Transverse colon (tissue), 4 donors: ENCODE measurements at regions not wholly inside any gene's neighbourhood (a gene's known extent, or its start where the extent isn't known, plus 50 kb on each side); places are given as distances from the start of the nearest gene placed in this dataset.
"Not testable (repeated sequence)": the region's sequence is repeated elsewhere in the genome, so short reads cannot be mapped to it uniquely, and the experiment has no call there.

Source experiments
- DNase-seq: peaks from one replicate; pipeline ENCODE4 v3.0.0-alpha.2; 2019
- H3K27ac ChIP-seq, 4 donors: fragments of 200-600 bp; sonication (generic); 2 replicates each; pipeline ENCODE4 v1.5.1; 2016 to 2018; ENCODE audit warnings: inconsistent platforms in 4 of 4
- H3K27me3 ChIP-seq: fragments of 200-600 bp; sonication (generic); 2 replicates; pipeline ENCODE4 v1.5.1; 2017; ENCODE audit warnings: inconsistent platforms
- H3K36me3 ChIP-seq, 4 donors: fragments of 200-600 bp; sonication (generic); 2 replicates each; pipeline ENCODE4 v1.5.1; 2017 to 2019; ENCODE audit warnings: inconsistent platforms in 4 of 4
- H3K4me1 ChIP-seq, 4 donors: fragments of 200-600 bp; sonication (generic); 2 replicates each; pipeline ENCODE4 v1.5.1; 2017 to 2020; ENCODE audit warnings: inconsistent platforms in 4 of 4
- H3K4me3 ChIP-seq, 4 donors: fragments of 200-600 bp; sonication (generic); 1 replicate in 1 of 4; 2 replicates in 3 of 4; pipeline versions ENCODE4 v1.5.1 to v1.6.1; 2017 to 2019; ENCODE audit warnings: inconsistent platforms in 4 of 4
- H3K9me3 ChIP-seq, 2 donors: fragments of 200-600 bp; sonication (generic); 2 replicates each; pipeline ENCODE4 v1.5.1; 2017 to 2019; ENCODE audit warnings: inconsistent platforms in 2 of 2
- CTCF ChIP-seq, 5 experiments: fragments of 200-600 bp in 3 of 5; fragments of 450-650 bp in 2 of 5; sonication (generic) in 3 of 5; IDR thresholded peaks; 1 replicate in 2 of 5; 2 replicates in 3 of 5; pipeline ENCODE4 v1.5.1; 2016 to 2017; ENCODE audit warnings: antibody characterized with exemption in 5 of 5, inconsistent platforms in 3 of 5, mild to moderate bottlenecking in 2 of 5, moderate library complexity in 1 of 5
- EP300 ChIP-seq: sonication (generic); formaldehyde crosslinking; IDR thresholded peaks from one replicate; pipeline ENCODE4 v1.6.1; 2017; ENCODE audit warnings: antibody characterized with exemption, low read depth
- POLR2A ChIP-seq: fragments of 450-650 bp; IDR thresholded peaks from one replicate; pipeline ENCODE4 v1.6.1; 2016; ENCODE audit warnings: antibody characterized with exemption, mild to moderate bottlenecking, moderate library complexity
- POLR2AphosphoS5 ChIP-seq, 3 donors: sonication (generic); formaldehyde crosslinking; IDR thresholded peaks; one replicate each; pipeline ENCODE4 v1.6.1; 2016; ENCODE audit warnings: antibody characterized with exemption in 3 of 3
- WGBS, 2 donors: methylation state at CpG; one replicate each; pipeline ENCODE4 v1.1.5; 2018; ENCODE audit warnings: low coverage in 1 of 2; 5-methylcytosine and 5-hydroxymethylcytosine counted together
- in situ Hi-C, 4 donors: fragments of 200-750 bp; cut with MboI; loops; one replicate each; pipeline versions ENCODE4 v1.15.0 to v1.15.1; 2017; ENCODE audit warnings: low sequenced_read_pairs in 3 of 4, low pct_ligation_motif_present in 1 of 4, low pct_unique_long_range_greater_than_20kb in 1 of 4
- intact Hi-C: fragments of 100-400 bp; cut with DNase I; formaldehyde crosslinking; loops from one replicate; pipeline ENCODE4 v1.15.1; 2023; ENCODE audit warnings: low total_unique reads

DNA sequence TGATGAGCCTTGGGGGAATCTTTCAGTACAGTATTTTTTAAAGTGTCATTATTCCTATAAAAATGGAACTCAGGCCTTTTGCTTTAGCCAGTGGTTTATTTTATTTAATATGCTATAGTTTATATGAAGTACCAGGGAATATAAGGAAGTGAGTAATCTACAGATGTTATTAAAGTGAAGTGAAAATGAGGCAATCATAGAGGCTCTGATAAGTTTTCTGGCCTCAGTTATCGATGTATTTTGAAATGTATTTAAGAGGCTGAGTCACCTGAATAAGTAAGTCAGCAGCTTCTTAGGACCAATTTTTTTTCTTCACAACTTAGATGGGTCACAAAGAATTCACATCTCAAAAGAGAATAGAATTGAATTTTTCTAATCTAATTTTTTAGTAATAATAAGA lies 829.0 kb downstream of the DNAH5 start:
- no peaks in the 10 kb centered on the region for H3K36me3 ChIP-seq
- H3K4me1 ChIP-seq: no peaks in the 10 kb centered on the region
- no peak for DNase-seq
- no peak overlapping the region for H3K27ac ChIP-seq
- intact Hi-C loops: no loop called here
- in situ Hi-C loops: no loop called here
- no peak overlapping the region for H3K4me3 ChIP-seq
- TF ChIP-seq CTCF (IDR thresholded peaks at IDR 0.05): no peak
- TF ChIP-seq POLR2A: no peak
- TF ChIP-seq POLR2AphosphoS5 (IDR thresholded peaks at IDR 0.05): no peak
- WGBS, 2 donors: 83 to 88% methylated on average over 1 of the region's 1 CpG
- H3K9me3 ChIP-seq: peaks cover 2 to 4% of the 10 kb centered on the region in 2 donors
- H3K27me3 ChIP-seq: no peaks in the 10 kb centered on the region

GRCh38 chr5:13108265-13108664 lies 836.2 kb downstream of the DNAH5 start:
- TF ChIP-seq POLR2AphosphoS5 (IDR thresholded peaks at IDR 0.05) (no peak), EP300 (no peak), CTCF (IDR thresholded peaks at IDR 0.05) (no peak), POLR2A (no peak)
- in situ Hi-C loops (no loop called here), intact Hi-C loops (no loop called here)
- 57 to 62% methylated on average over 5 of the region's 5 CpGs for WGBS, 2 donors
- Histone ChIP-seq H3K4me1 (no peaks in the 10 kb centered on the region), H3K27me3 (no peaks in the 10 kb centered on the region), H3K9me3 (peaks cover 0 to under 1% of the 10 kb centered on the region in 2 donors), H3K36me3 (no peaks in the 10 kb centered on the region), H3K4me3 (no peak overlapping the region), H3K27ac (no peak overlapping the region)
- DNase-seq: no peak

DNA sequence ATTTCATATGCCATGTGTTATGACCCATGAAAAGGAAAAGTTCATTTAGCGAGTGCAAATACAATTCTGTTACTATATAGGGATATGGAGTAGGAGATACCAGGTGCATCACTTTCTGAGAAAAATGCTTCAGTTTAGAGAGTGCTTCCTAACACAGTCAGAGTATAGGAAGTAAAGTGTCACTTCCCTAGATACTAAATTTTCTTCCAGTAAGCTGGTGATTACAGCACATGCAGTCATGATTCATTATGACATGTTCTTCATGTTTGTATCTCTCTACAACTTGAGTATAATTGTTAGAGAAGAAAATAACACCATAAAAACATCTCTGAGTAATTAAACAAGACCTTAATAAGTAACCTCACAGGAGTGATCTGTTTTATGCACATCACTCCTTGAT lies 837.0 kb downstream of the DNAH5 start:
- H3K9me3 ChIP-seq: no peaks in the 10 kb centered on the region
- H3K4me3 ChIP-seq: no peak overlapping the region
- no peaks in the 10 kb centered on the region for H3K36me3 ChIP-seq
- DNase-seq: no peak
- H3K27ac ChIP-seq: no peak overlapping the region
- TF ChIP-seq EP300 (no peak), POLR2AphosphoS5 (IDR thresholded peaks at IDR 0.05) (no peak), CTCF (IDR thresholded peaks at IDR 0.05) (no peak), POLR2A (no peak)
- no peaks in the 10 kb centered on the region for H3K27me3 ChIP-seq
- in situ Hi-C loops (no loop called here), intact Hi-C loops (no loop called here)
- 89 to 100% methylated on average over 1 of the region's 1 CpG for WGBS, 2 donors
- no peaks in the 10 kb centered on the region for H3K4me1 ChIP-seq

DNA sequence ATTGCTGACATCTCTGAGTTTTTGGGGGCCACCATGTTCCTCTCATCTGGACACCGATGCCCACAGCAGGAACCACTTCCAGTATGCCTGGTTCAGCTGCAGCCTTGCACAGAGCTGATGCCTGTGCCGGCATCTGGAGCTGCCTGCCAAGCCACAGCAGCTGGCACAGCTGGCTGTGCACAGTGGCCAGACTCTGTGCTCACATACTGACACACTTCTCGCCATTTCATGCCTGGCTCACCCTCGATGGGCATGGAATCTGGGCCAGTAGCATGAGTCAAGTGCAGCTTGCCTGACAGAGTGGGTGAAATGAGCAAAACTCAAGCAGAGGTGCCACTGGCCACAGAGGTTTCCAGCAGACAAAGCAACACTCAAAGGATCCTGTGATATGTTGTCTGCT lies 863.4 kb downstream of the DNAH5 start:
- H3K36me3 ChIP-seq: no peaks in the 10 kb centered on the region
- no peak for TF ChIP-seq POLR2AphosphoS5 (IDR thresholded peaks at IDR 0.05)
- TF ChIP-seq EP300: no peak
- H3K27me3 ChIP-seq: no peaks in the 10 kb centered on the region
- H3K4me1 ChIP-seq: no peaks in the 10 kb centered on the region
- DNase-seq: no peak
- 80% methylated on average over 4 of the region's 4 CpGs; no CpG with 5 or more reads in 1 of the 2 donors for WGBS, 2 donors
- in situ Hi-C loops: no loop called here
- H3K9me3 ChIP-seq: peaks cover 0 to under 1% of the 10 kb centered on the region in 2 donors
- H3K27ac ChIP-seq: no peak overlapping the region
- intact Hi-C loops: no loop called here
- H3K4me3 ChIP-seq: no peak overlapping the region

- DNase-seq, H3K4me3 ChIP-seq, H3K27me3 ChIP-seq, intact Hi-C loops, H3K27ac ChIP-seq, in situ Hi-C loops, H3K4me1 ChIP-seq, H3K36me3 ChIP-seq: not testable (repeated sequence)
- 74 to 76% methylated on average over 4 of the region's 4 CpGs for WGBS, 2 donors
- H3K9me3 ChIP-seq: peaks cover 18 to 25% of the 10 kb centered on the region in 2 donors
These were observed 871.6 kb downstream of the DNAH5 start for GRCh38 chr5:13072936-13073335.
